Transverse colon (tissue), 4 donors: ENCODE measurements at regions not wholly inside any gene's neighbourhood (a gene's known extent, or its start where the extent isn't known, plus 50 kb on each side); places are given as distances from the start of the nearest gene placed in this dataset.

Experiments
- DNase-seq: peaks from one replicate; pipeline ENCODE4 v3.0.0-alpha.2; 2019
- H3K27ac ChIP-seq, 4 donors: fragments of 200-600 bp; sonication (generic); 2 replicates each; pipeline ENCODE4 v1.5.1; 2016 to 2018; ENCODE audit warnings: inconsistent platforms in 4 of 4
- H3K27me3 ChIP-seq: fragments of 200-600 bp; sonication (generic); 2 replicates; pipeline ENCODE4 v1.5.1; 2017; ENCODE audit warnings: inconsistent platforms
- H3K36me3 ChIP-seq, 4 donors: fragments of 200-600 bp; sonication (generic); 2 replicates each; pipeline ENCODE4 v1.5.1; 2017 to 2019; ENCODE audit warnings: inconsistent platforms in 4 of 4
- H3K4me1 ChIP-seq, 4 donors: fragments of 200-600 bp; sonication (generic); 2 replicates each; pipeline ENCODE4 v1.5.1; 2017 to 2020; ENCODE audit warnings: inconsistent platforms in 4 of 4
- H3K4me3 ChIP-seq, 4 donors: fragments of 200-600 bp; sonication (generic); 1 replicate in 1 of 4; 2 replicates in 3 of 4; pipeline versions ENCODE4 v1.5.1 to v1.6.1; 2017 to 2019; ENCODE audit warnings: inconsistent platforms in 4 of 4
- H3K9me3 ChIP-seq, 2 donors: fragments of 200-600 bp; sonication (generic); 2 replicates each; pipeline ENCODE4 v1.5.1; 2017 to 2019; ENCODE audit warnings: inconsistent platforms in 2 of 2
- EP300 ChIP-seq: sonication (generic); formaldehyde crosslinking; IDR thresholded peaks from one replicate; pipeline ENCODE4 v1.6.1; 2017; ENCODE audit warnings: antibody characterized with exemption, low read depth
- POLR2A ChIP-seq: fragments of 450-650 bp; IDR thresholded peaks from one replicate; pipeline ENCODE4 v1.6.1; 2016; ENCODE audit warnings: antibody characterized with exemption, mild to moderate bottlenecking, moderate library complexity
- POLR2AphosphoS5 ChIP-seq, 3 donors: sonication (generic); formaldehyde crosslinking; IDR thresholded peaks; one replicate each; pipeline ENCODE4 v1.6.1; 2016; ENCODE audit warnings: antibody characterized with exemption in 3 of 3
- WGBS, 2 donors: methylation state at CpG; one replicate each; pipeline ENCODE4 v1.1.5; 2018; ENCODE audit warnings: low coverage in 1 of 2; 5-methylcytosine and 5-hydroxymethylcytosine counted together
- in situ Hi-C, 4 donors: fragments of 200-750 bp; cut with MboI; loops; one replicate each; pipeline versions ENCODE4 v1.15.0 to v1.15.1; 2017; ENCODE audit warnings: low sequenced_read_pairs in 3 of 4, low pct_ligation_motif_present in 1 of 4, low pct_unique_long_range_greater_than_20kb in 1 of 4
- intact Hi-C: fragments of 100-400 bp; cut with DNase I; formaldehyde crosslinking; loops from one replicate; pipeline ENCODE4 v1.15.1; 2023; ENCODE audit warnings: low total_unique reads
- TF ChIP-seq, protein P1 (sequence below), 5 experiments: fragments of 200-600 bp in 3 of 5; fragments of 450-650 bp in 2 of 5; sonication (generic) in 3 of 5; IDR thresholded peaks; 1 replicate in 2 of 5; 2 replicates in 3 of 5; pipeline ENCODE4 v1.5.1; 2016 to 2017; ENCODE audit warnings: antibody characterized with exemption in 5 of 5, inconsistent platforms in 3 of 5, mild to moderate bottlenecking in 2 of 5, moderate library complexity in 1 of 5

DNA sequence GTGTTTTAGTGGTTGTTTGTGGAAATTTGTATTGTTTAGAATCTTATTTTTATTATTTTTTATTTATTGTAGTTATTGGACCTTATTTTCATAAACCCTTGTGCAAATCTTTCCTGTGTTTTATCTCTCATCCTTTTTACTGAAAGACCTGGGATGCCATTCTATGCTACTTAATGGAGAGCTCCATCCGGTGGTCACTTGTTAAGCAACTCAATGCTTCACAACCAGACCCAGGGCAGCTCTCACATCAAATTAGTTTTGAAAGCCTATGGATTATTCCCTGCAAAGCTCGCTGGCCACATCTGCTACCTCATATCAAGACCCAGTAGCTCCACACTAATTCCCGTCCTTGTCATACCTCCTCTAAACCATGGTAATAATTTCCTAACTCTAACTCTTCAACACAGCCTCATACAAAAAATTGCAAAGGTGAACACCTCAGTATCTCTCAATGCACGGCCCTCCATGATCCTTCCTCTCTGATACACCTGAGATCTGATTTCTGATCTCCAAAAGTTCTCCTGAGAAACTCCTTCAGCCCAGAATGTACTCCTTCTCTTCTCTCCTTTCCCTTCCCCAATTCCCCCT lies 296.6 kb upstream of the MANEA start:
- Histone ChIP-seq H3K36me3 (no peaks in the 10 kb centered on the region), H3K27ac (no peak overlapping the region), H3K9me3 (no peaks in the 10 kb centered on the region), H3K4me3 (no peak overlapping the region), H3K27me3 (no peaks in the 10 kb centered on the region), H3K4me1 (no peaks in the 10 kb centered on the region)
- intact Hi-C loops (no loop called here), in situ Hi-C loops (no loop called here)
- 39 to 60% methylated on average over 3 to 4 of the region's 4 CpGs for WGBS, 2 donors
- TF ChIP-seq, protein P1, sequence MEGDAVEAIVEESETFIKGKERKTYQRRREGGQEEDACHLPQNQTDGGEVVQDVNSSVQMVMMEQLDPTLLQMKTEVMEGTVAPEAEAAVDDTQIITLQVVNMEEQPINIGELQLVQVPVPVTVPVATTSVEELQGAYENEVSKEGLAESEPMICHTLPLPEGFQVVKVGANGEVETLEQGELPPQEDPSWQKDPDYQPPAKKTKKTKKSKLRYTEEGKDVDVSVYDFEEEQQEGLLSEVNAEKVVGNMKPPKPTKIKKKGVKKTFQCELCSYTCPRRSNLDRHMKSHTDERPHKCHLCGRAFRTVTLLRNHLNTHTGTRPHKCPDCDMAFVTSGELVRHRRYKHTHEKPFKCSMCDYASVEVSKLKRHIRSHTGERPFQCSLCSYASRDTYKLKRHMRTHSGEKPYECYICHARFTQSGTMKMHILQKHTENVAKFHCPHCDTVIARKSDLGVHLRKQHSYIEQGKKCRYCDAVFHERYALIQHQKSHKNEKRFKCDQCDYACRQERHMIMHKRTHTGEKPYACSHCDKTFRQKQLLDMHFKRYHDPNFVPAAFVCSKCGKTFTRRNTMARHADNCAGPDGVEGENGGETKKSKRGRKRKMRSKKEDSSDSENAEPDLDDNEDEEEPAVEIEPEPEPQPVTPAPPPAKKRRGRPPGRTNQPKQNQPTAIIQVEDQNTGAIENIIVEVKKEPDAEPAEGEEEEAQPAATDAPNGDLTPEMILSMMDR (IDR thresholded peaks at IDR 0.05) = peak in 1 of 5 experiments; percentile 33
- TF ChIP-seq POLR2AphosphoS5 (IDR thresholded peaks at IDR 0.05) = no peak
- DNase-seq = no peak

DNA sequence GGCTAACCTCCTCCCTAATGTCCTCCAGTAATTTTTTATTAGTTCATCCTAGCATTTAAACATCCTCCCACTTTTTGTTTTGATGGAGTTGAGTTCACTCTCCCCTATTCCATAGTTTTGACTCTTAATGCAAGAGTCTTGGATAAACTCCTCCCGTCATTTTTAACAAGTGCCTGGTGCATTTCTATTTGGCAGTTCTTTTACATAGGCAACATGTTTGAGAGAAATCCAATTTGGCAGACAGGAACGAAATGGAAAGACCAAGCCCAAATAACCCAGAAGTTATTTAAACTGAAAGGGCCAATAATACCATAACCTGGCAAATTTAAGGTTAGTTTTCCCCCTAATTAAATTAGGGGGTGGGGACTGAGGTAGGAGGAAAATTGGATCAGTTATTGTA lies 291.5 kb upstream of the MANEA start:
- H3K9me3 ChIP-seq = no peaks in the 10 kb centered on the region
- in situ Hi-C loops = no loop called here
- no peak overlapping the region for H3K27ac ChIP-seq
- 33 to 36% methylated on average over 2 of the region's 2 CpGs for WGBS, 2 donors
- no peaks in the 10 kb centered on the region for H3K4me1 ChIP-seq
- H3K4me3 ChIP-seq = no peak overlapping the region
- no peaks in the 10 kb centered on the region for H3K27me3 ChIP-seq
- intact Hi-C loops = no loop called here
- TF ChIP-seq POLR2A (no peak), EP300 (no peak), POLR2AphosphoS5 (IDR thresholded peaks at IDR 0.05) (no peak)
- TF ChIP-seq, protein P1 (IDR thresholded peaks at IDR 0.05) = no peak
- no peaks in the 10 kb centered on the region for H3K36me3 ChIP-seq
- DNase-seq = no peak

DNA sequence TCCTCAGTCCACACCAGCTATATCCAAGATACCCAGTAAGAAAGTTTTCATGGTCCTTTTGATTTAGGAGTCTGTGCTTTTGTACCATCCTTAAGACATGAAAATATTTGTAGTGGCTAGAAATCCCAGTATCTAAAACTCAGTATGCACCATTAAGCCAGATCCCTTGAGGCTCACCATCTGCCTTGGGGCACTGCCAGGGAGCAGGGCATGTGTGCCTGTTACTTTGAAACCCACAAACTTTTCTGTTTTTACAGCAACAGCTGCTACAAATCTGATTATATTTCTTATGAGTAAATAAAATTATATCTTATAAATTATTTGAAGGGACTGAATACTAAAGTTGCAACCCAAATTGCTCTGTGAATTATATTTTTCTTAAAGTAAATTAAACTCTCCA lies 290.5 kb upstream of the MANEA start:
- no peak overlapping the region for H3K4me3 ChIP-seq
- H3K4me1 ChIP-seq = no peaks in the 10 kb centered on the region
- in situ Hi-C loops (no loop called here), intact Hi-C loops (no loop called here)
- no peak for TF ChIP-seq POLR2AphosphoS5 (IDR thresholded peaks at IDR 0.05)
- TF ChIP-seq POLR2A = no peak
- no peak for TF ChIP-seq EP300
- TF ChIP-seq, protein P1 (IDR thresholded peaks at IDR 0.05) = no peak
- DNase-seq = no peak
- no peaks in the 10 kb centered on the region for H3K36me3 ChIP-seq
- H3K27ac ChIP-seq = no peak overlapping the region
- no peaks in the 10 kb centered on the region for H3K27me3 ChIP-seq
- no peaks in the 10 kb centered on the region for H3K9me3 ChIP-seq

DNA sequence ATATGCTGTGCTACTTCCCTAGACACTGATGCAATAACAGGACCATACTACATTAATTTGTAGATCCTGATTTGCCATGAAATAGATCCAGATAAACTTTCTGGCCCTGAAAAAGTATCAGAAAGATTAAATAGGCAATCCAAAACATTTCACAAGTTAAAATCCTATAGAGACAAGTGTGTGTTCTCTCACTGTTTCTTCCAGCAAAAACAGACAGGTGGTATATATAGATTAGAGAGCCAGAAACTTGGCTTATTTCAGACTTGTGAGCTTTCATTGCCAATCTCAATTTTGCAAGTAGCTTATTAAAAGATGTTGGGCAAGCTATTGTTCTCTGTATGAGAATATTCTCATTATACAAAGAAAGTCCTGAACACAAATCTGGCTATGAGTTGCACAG lies 289.1 kb upstream of the MANEA start:
- in situ Hi-C loops (no loop called here), intact Hi-C loops (no loop called here)
- no peaks in the 10 kb centered on the region for H3K36me3 ChIP-seq
- H3K4me1 ChIP-seq = no peaks in the 10 kb centered on the region
- H3K9me3 ChIP-seq = no peaks in the 10 kb centered on the region
- TF ChIP-seq POLR2AphosphoS5 (IDR thresholded peaks at IDR 0.05) = no peak
- TF ChIP-seq, protein P1 (IDR thresholded peaks at IDR 0.05) = no peak
- TF ChIP-seq POLR2A = no peak
- no peak overlapping the region for H3K27ac ChIP-seq
- DNase-seq = no peak
- H3K27me3 ChIP-seq = no peaks in the 10 kb centered on the region
- no peak overlapping the region for H3K4me3 ChIP-seq
